ENCODE measurements at regions not wholly inside any gene's neighbourhood (a gene's known extent, or its start where the extent isn't known, plus 50 kb on each side); places are given as distances from the start of the nearest gene placed in this dataset.

DNA sequence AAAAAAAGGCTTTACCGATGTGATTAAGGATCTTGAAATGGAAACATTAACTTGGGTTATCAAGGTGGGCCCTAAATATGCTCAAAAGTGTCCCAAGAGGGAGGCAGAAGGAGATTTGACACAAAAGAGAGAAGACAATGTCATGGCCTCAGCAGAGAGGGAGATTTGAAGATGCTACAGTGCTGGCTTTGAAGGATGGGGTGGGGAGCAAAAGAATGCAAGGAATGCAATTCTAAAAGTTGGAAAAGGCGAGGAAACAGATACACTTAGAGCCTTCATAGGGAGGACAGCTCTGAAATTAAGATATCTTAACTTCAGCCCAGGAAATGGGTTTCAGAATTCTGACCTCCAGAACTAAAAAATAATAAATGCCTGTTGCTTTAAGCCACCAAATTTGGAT is 314.5 kb upstream of the CCDC54 start:
- no peak for DNase-seq

DNA sequence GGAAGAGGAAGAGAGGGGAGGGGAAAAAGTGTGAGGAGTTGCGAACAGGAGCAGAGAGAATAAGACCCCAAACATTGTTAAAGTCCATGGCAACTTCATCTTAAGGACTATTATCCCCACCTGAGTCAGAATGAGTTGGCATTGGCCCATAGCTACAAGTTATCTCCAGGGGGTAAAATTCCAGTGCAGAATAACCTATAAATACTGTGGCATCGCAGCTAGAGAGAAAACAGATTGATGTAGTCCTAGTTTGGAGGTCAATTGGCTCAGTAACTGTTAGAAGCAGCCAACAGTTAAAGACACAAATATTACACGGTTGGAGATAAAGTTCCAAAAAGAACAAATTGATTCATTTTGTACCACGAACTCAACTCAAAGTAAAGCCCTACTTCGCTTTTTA is 313.9 kb upstream of the CCDC54 start:
- DNase-seq: no peak

DNA sequence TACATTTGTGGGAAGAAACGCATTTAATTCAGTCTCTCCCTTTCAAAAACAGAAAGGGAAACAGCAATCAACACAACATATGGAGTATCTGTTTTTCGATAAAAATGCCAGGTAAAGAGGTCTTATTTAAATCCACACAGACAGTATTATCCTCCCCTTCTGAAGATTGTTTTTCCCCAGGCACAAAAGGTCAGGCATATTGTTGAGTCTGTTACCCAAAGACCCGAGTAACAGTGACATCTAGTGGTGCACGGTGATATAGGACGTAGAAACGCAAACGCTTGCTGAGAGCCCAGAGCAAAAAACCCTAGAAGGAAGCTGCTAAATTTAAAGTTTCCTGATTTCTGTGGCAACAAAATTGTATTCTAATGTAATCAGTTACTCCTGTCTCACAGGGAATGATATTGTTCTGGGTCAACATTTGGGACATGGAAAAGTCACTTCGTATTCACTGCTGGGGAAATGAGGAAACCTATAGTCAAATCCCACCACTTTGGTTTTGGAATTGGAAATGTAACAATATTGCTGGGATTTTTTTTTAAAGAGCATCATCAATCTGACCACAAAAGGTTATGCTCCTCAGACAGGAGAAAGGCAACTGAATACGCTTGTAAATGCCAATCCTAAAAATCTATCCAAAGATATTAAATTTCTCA is 312.7 kb upstream of the CCDC54 start:
- DNase-seq: peak; percentile 76

DNA sequence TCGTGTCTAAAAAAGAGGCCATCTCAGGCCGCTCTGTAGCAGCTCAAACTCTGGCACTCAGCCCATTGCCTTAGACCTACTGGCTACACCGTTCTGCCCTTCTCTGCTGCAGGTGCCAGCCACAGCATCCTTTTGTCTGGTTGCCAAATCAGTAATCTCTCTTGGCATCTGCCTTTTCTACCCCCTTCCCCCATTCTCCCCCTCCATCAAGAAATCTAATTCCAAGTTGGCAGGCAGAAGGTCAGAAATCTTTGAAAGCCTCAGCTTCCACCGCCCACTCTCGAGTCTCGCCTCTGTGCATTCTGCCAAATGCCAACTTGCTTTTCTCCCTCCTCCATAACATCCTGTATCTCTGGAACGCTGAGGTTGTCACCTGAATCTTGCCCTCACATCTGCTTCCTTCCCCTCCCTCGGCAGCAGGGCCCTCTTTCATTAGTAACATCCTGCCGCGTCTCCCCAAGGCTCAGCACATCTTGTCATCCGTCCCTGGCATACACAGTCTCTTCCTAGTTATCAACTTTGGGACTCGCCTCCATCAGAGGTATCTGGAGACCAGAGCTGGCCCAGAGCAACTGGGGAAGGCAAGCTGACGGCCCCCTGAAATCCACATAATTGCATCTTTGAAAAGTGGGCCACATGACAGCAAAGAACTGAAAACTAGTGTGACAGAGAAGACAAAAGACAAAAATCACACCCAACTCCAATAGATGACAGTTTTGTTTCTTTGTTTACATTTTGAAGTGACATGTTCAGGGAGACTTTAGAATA is 312.0 kb upstream of the CCDC54 start:
- DNase-seq: no peak

DNA sequence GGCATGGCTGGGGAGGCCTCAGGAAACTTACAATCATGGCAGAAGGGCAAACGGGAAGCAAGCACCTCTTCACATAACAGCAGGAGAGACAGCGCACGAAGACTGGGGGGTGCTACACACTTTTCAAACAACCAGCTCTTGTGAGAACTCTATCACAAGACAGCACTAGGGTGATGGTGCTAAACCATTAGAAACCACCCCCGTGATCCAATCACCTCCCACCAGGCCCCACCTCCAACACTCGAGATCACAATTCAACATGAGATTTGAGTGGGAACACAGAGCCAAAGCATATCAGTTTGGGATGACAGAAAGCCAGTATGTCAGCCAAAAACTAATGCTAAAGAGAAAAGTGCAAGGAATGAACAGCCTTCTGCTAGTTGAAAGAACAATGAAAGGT is 309.8 kb upstream of the CCDC54 start:
- no peak for DNase-seq

DNA sequence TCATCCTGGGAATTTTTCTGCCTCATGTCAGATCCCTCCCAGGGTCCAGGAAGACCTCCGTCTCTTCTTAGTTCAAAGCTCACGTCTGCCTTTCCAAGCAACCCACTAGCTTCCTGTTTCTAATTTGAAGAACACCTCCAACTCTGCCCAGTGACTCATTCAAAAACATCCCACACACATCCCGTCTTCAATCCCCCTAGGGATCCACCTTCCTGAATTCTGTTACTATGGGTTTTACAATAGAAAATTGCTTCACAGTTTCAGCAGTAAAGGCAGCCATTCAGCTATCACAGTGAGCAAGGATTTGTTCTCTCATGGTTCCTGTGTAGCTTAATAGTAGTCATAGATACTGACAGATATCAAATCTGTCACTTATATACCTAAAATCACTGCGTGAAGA is 308.3 kb upstream of the CCDC54 start:
- no peak for DNase-seq

DNA sequence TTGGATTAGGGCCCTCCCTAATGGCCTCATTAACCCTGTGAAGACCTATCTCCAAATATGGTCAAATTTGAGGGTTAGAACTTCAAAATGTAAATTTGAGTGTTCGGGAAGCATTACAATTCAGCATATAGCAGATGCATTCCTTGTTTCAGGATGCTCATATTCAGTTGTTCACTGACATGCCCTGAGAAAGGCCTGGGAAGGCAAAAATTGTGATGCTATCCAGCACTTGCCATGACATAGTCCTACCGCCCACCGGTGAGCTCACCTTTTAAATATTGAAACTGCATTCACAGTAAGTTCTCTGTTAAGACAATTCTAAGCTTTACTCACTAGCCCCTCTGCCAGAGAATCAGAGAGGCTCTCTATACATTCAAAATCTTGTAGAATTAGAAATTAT is 300.3 kb upstream of the CCDC54 start:
- DNase-seq: no peak

DNA sequence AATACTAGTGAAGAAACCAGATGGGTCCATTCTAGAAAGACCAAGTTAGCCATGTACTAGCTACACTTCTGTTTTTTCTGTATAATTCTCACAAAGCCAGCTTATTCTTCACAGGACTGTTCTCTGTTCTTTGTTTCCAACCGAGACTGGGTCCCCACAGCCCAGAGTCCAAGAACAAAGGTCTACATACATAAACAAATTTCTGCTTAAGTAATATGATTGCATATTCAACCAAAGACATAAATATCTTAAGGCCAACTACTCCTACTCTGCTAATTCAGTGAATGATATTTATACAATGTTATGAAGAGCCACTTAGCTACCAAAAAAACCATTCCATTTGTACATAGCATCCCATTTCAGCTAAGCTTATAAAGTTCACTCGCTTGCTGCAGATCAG is 299.8 kb upstream of the CCDC54 start:
- no peak for DNase-seq

DNA sequence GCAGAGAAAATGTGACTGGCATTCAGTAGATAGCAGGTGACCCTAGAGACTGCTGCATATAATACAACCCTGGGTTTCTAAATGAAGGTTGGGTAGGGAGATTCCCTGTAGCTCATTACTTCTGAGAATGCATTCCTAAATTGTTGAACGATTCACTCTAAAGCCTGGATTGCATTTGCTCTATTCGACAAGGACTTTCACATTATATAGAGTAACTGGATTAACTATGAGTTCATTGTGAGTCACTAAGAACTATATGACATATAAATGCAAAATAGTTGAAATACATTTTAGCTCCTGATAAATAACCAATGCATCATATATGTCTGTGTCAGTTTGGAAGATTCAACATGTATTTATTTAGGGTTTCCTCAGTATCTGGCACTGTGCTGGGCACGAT is 294.7 kb upstream of the CCDC54 start:
- no peak for DNase-seq

DNA sequence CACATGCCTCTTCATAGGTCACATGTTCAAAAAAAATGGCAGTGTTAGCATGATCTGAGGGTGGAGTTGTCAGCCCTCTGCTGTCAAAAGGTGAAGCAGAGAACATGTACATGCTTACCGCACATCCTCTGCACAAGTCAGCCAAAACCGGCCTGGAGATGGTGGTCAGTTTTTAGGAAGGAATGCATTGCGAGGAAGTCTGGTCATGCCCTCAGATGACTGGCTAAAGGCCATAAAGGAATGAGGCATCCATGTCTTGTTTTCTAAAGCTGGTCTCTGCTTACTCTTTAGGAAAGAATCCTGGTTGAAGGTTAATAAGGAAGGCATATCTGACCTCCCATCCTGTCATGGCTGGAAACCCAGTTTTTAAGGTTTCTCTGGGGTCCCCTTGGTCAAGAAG is 292.0 kb upstream of the CCDC54 start:
- DNase-seq: no peak

DNA sequence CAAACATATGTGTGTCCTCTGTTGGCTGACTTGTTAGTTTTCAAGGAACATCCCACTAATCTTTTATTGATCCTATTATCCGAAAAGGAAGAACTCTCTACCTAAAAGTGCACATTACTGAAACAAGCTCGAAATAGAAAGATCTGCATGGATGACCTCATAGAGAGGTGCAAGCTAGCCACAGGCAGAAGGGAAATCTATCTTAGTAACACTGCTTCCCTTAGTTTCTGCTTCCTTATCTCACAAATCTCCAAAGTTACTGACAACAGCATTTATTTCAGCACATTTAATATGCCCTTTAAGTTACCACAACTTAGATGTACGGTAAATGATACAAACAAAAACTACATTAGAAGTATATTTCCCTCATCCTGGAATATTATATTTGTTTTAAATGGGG is 285.1 kb upstream of the CCDC54 start:
- no peak for DNase-seq

DNA sequence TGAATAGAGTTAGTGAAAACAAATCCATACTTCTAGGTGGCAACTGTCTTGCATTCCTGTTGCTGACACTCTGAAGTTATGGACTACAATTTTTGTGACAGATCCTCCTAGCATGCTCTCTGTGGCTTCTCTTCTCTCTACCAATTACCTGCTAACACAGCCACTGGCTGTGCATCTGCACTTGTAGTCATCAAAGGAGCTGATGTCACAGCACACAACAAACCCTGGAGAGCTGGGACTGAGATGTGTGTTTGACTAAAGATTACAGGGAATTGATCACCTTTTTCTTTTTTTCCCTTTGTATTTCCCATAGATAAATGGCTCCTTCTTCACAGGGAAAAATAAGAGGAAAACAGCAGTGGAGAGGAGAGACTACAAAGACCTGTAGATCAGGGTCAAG is 278.4 kb upstream of the CCDC54 start:
- no peak for DNase-seq

DNA sequence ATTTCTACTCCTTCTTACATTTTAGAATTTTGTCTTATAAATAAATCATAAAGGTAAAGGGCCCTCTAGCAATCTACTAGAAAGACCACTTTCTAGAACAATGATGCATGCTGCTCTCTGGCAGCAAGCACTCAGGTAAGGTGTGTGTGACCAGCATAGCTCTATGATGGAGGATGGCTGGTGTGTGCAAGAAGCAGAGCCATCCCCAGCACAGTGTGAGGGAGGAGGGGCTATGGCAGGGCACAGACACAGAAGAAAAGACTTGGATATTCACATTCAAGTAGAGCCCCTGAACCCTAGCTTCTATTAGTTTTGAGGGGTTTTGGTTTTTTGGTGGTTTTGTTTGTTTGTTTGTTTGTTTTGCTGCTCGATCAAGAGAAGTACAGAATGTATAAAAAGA is 277.1 kb upstream of the CCDC54 start:
- DNase-seq: no peak

DNA sequence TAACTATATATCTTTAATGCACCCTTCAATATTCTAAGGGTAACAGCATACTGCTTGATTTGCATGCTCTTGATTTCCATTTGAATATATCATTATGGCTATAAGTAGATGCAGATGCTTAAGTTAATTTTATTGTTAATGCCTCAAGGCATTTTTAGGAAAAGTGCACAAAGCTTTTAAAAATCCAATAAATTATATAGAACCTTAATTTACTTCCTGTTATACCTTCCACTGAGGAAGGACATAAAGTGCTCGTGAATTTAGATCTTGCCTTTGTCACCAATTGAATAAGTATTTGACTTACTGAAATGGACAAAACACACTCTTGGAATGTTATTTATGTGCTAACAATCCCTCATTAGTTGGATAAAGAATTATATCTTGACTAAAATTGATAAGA is 276.7 kb upstream of the CCDC54 start:
- no peak for DNase-seq

DNA sequence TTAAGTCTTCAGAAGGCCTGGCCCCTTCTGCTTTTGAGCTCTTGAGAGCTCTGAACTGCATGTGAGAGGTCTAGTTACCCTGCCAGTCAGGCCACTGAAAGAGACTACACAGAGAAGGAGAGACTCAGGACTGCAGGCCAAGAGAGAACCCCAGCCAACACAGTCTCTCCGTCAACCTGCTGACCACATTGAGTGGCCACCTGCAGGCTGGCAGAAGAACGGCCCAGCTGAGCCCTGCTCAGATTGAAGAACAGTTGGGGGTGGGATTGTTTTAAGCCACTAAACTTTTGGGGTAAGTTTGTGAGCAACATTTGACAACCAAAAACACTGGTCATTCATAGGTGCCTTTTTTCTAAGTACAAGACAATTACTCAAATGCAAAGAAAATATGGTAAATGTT is 273.5 kb upstream of the CCDC54 start:
- DNase-seq: no peak

DNA sequence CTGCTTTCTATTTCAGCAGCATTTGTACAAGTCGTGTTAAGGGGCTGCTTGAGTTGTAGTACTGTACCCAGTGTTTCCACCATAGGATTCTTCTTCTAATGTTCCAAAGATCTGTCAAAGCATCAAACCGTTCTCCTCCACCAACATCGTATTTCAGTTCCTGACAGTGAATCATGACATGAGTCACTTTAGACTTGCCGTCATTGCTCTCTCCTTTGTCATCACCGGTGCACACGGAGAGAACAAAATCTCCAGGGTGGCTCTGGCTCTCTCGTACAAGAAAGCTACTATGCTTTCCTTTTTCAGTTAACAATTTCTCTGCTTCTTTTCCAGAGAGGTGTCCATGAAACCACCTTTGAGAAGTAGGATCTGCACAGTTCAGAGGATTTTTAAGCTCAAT is 270.9 kb upstream of the CCDC54 start:
- DNase-seq: no peak

DNA sequence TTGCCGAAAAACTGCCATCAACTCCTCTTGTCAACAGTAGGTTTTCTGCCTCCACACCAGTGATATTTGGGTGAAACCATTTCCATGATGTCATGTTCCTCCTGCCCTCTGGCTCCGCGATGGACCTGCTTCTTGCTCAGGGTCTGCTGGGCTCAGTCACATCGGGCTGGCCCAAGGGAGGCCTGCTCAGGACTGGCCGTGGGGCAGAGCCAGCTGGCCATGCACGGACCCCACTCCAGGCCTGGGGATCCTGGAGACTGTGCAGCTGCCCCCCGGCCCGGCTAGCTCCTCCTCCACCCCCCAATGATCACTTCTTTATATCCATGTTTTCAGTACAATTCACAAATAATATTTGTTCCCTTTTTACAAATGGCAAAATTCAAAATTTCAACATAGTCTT is 270.3 kb upstream of the CCDC54 start:
- no peak for DNase-seq

DNA sequence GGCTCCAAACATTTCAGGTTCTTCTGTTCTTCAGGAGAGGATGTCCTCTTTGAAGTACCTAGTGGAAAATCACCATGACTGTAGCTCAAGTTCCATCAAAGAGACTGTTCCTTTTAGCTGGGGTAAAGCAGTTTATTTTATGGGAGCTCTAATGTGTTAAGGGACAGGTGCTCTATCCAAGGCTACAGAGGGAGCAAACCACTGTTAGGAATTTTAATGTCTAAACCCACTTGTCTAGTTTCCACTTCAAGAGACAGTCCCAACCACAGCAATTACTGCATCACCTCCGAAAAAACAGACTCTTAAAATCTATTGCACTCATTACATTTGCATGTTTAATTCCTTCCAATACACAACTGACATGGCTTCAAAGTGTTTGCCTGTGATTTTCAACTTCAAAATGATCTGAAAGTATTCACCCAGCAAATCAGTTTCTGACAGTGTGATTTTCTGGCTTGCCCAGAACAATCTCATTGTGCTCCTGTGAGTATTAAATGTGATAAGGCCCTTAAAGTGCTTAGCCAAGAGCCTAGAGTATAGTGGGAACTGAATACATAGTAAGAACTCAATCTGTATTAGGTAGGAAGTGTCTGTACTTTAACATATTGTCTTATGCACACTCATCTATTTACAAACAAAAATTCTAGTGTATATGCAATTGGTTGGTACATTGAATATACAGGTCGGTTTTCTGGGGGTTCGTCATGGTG is 266.5 kb upstream of the CCDC54 start:
- no peak for DNase-seq

DNA sequence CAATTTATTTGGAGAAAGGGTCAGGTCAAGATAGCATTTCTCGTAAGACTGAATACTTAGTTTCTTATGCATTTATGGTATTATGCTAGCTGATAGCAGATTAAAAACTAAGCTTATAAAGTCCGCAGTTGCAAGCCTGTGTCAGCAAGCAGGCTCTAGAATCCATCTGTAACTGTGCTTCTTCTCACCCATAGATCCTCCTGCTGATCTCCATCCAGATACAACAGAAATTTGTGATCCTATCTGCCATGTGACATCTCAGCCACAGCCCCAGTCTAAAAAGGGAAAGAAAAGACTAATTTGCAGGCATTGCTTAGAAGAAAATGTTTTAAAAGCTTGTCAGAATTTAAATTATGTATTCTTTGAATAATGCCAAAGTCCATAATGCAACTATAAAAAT is 265.4 kb upstream of the CCDC54 start:
- DNase-seq: no peak

DNA sequence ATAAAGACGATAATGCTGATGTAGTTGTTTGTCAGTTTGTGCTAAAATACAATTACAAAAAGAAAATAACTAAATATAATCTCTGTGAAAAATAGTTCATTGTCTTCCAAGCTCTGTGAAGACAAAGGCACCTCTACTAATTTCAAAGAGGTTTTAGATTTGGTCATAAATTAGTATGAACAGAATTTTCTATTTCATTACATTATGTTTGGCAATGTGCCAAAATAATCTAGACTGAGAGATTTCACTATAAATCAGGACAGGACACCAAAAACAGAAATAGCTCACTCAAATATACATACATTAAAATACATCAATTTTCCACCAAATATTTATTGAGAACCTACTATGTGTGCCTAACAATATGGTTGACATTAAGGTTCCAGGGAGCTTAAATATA is 264.9 kb upstream of the CCDC54 start:
- DNase-seq: no peak

DNA sequence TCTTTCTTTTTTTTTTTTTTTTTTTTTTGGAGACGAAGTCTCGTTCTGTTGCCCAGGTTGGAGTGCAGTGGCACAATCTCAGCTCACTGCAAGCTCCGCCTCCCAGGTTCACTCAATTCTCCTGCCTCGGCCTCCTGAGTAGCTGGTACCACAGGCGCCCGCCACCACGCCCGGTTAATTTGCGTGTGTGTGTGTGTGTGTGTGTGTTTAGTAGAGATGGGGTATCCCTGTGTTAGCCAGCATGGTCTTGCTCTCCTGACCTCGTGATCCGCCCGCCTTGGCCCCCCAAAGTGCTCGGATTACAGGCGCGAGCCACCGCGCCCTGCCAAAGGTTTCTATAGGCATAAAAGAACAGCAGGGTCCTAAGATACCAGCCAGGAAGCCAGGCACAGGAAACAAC is 261.0 kb upstream of the CCDC54 start:
- DNase-seq: no peak

DNA sequence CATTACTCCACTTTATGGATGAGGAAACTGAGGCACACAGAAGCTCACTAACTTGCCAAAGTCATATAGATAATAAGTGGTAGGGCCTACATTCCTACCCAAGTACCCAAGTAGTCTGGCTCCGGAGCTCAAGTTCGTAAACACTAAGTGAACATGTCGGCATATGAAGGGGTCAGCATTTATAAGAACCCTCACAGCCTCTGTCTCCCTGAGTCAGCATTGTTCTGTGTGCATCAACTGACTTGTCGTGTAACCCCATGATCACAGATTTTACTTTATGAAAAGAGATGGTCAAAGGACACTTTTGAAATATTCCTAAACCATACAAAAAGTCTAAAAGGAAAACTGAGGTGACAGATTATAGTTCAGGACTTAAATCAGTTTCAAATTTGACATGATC is 260.1 kb upstream of the CCDC54 start:
- DNase-seq: no peak

DNA sequence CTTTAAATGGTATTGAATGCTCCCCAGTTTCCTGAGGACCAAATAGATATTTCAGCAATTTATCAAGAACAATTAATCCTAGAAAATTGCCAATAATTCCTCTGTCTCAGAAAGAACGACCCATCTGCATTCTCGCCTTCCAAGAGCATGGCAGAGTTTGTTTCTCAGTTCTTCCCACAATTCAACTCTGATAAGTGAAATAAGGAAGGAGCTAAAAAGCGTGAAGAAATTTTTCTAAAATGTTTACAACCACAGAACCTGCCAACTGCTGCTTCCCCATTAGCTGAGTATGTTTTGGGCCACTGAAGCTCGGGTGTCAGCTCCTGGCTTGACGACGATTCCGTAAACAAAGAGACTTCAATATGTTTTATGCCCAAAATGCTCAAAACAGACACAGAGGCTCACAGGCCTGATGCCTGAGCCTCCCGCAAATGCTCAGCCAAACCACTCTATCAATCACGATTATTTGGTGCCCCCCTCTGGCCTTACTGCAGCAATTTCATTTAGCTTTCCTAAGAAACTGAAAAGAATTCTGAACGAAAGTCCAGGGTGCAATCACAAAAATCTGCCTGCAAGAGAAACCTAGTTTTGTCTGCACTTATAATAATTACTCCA is 259.2 kb upstream of the CCDC54 start:
- no peak for DNase-seq

DNA sequence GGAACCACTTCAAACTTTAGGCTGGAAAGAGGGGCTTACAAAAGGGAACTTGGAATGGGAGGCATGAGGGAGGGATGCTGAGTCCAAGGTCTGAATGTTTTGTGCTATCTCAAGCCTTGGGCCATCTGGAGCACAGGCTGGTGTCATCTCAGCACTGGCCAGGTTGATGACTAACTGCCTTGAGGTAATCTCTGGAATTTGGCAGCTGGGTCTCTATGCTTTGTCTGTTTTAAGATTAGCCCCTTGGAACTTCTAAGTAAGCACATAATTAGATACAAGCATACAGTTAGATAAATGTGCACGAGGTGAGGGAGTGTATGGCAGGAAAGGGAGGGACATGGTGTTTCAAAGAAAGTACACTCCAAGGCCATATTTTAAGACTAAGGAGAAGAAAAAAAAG is 252.4 kb upstream of the CCDC54 start:
- DNase-seq: no peak
